ENCODE measurements at regions not wholly inside any gene's neighbourhood (a gene's known extent, or its start where the extent isn't known, plus 50 kb on each side); places are given as distances from the start of the nearest gene placed in this dataset.

DNA sequence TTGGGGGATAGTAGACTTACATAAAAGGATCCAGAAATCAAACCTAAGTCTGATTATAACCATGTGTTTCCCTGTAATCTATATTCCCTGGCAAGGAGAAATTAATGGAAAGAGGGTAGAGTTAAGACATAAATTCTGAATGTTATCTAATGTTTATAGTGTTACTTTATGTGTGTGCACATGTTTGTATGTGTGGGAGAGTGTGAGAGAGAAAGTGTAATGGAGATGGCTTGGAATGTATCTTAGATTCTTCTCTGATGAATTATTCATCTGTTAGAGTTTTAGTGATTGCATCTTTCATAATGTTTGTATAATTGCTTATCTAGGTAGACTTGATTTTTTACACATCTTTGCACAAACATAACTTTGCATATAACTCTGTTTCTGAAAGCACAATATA lies 490.9 kb downstream of the FLRT2 start:
- TF ChIP-seq, protein P1, sequence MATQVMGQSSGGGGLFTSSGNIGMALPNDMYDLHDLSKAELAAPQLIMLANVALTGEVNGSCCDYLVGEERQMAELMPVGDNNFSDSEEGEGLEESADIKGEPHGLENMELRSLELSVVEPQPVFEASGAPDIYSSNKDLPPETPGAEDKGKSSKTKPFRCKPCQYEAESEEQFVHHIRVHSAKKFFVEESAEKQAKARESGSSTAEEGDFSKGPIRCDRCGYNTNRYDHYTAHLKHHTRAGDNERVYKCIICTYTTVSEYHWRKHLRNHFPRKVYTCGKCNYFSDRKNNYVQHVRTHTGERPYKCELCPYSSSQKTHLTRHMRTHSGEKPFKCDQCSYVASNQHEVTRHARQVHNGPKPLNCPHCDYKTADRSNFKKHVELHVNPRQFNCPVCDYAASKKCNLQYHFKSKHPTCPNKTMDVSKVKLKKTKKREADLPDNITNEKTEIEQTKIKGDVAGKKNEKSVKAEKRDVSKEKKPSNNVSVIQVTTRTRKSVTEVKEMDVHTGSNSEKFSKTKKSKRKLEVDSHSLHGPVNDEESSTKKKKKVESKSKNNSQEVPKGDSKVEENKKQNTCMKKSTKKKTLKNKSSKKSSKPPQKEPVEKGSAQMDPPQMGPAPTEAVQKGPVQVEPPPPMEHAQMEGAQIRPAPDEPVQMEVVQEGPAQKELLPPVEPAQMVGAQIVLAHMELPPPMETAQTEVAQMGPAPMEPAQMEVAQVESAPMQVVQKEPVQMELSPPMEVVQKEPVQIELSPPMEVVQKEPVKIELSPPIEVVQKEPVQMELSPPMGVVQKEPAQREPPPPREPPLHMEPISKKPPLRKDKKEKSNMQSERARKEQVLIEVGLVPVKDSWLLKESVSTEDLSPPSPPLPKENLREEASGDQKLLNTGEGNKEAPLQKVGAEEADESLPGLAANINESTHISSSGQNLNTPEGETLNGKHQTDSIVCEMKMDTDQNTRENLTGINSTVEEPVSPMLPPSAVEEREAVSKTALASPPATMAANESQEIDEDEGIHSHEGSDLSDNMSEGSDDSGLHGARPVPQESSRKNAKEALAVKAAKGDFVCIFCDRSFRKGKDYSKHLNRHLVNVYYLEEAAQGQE (IDR thresholded peaks at IDR 0.05; ENCODE audit: unreplicated experiment) = no peak
- TF ChIP-seq, protein P2, sequence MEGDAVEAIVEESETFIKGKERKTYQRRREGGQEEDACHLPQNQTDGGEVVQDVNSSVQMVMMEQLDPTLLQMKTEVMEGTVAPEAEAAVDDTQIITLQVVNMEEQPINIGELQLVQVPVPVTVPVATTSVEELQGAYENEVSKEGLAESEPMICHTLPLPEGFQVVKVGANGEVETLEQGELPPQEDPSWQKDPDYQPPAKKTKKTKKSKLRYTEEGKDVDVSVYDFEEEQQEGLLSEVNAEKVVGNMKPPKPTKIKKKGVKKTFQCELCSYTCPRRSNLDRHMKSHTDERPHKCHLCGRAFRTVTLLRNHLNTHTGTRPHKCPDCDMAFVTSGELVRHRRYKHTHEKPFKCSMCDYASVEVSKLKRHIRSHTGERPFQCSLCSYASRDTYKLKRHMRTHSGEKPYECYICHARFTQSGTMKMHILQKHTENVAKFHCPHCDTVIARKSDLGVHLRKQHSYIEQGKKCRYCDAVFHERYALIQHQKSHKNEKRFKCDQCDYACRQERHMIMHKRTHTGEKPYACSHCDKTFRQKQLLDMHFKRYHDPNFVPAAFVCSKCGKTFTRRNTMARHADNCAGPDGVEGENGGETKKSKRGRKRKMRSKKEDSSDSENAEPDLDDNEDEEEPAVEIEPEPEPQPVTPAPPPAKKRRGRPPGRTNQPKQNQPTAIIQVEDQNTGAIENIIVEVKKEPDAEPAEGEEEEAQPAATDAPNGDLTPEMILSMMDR (conservative IDR thresholded peaks at IDR 0.05; ENCODE audit: low read depth in 2 of 2) = no peak
- TF ChIP-seq EZH2 (IDR thresholded peaks at IDR 0.05; ENCODE audit: low read depth, unreplicated experiment) = no peak
- TF ChIP-seq POLR2AphosphoS5 (IDR thresholded peaks at IDR 0.05; ENCODE audit: low read depth) = no peak
- TF ChIP-seq ZNF331 (CRISPR knock-in tag; IDR thresholded peaks at IDR 0.05; ENCODE audit: low read depth) = no peak
- TF ChIP-seq CREB1 (CRISPR knock-in tag; IDR thresholded peaks at IDR 0.05; ENCODE audit: low read depth) = no peak
- no peak for TF ChIP-seq EZH2phosphoT487 (IDR thresholded peaks at IDR 0.05; ENCODE audit: unreplicated experiment)
- TF ChIP-seq STAT1 (IDR thresholded peaks at IDR 0.05; ENCODE audit: unreplicated experiment) = no peak
- no peak for TF ChIP-seq JUNB (IDR thresholded peaks at IDR 0.05; ENCODE audit: unreplicated experiment)
- no peak for TF ChIP-seq ZNF114 (CRISPR knock-in tag; IDR thresholded peaks at IDR 0.05)
- TF ChIP-seq, protein P3, sequence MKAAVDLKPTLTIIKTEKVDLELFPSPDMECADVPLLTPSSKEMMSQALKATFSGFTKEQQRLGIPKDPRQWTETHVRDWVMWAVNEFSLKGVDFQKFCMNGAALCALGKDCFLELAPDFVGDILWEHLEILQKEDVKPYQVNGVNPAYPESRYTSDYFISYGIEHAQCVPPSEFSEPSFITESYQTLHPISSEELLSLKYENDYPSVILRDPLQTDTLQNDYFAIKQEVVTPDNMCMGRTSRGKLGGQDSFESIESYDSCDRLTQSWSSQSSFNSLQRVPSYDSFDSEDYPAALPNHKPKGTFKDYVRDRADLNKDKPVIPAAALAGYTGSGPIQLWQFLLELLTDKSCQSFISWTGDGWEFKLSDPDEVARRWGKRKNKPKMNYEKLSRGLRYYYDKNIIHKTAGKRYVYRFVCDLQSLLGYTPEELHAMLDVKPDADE (IDR thresholded peaks at IDR 0.05) = no peak

Measured in GM23338 (cell line).